ENCODE measurements at regions not wholly inside any gene's neighbourhood (a gene's known extent, or its start where the extent isn't known, plus 50 kb on each side); places are given as distances from the start of the nearest gene placed in this dataset.
"Not testable (repeated sequence)": the region's sequence is repeated elsewhere in the genome, so short reads cannot be mapped to it uniquely, and the experiment has no call there.

DNA sequence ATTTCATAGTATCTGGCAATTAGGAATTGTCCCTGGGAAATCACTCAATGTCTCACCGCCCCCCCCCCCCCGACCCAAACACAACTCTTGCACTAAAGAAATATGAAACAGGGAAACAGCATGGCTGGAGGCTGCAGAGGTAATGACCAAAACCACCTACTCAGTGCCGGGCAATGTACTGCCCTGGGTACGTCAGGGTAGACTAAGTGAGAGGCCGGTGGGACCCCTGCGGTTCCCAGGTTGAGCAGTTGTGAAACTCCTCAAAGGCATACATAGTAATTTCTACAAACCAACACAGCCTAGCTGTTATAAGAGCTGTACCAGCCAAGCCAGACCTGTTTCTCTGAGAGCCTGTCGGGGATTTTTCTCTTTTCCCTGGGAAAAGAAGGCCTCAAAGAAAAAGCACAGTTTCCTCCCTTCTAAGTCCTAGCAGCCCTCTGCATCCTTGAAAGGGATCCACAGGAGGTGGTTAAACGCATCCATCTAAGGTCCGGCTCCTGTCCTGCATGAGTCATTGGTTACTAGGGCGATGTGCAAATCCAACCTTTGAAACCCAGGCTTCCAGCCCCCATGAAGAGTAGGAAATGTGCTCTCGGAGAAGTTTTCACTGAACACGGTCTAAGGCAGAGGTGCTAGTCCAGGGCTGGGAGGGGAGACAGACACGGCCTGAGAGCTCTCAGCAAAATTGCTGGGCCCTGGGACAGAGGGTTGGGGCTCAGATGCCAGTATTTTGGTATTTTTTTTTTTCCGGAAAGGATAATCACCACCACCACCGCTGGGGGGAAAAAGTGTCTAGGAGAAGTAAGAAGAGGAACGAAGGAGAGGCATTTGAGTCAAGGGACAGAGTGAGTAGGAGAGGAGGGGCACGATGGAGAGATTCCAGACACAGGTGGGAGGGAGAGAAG is 172.8 kb downstream of the ATP6V0E2 start:
- DNase-seq (ENCODE audit: low read depth, low spot score): not testable (repeated sequence)

DNA sequence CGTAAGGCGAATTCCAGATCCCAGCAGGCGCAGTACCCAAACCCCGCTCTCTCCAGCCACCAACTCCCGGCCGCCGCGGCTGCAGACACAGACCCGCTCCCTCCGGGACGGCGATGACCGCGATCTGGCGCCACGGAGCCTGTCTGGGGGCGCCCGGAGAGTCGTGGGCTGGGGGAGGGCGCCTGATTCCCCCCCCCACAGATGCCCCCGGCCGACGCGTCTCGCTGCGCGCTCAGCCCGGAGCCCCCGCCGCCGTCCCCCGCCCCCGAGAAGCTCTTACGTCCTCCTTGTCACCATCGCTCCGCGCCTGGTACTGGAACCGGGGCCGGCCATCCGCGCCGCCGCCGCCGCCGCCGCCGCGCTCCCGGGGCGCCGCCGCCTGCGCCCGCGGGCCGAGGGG is 173.6 kb downstream of the ATP6V0E2 start:
- not testable (repeated sequence) for DNase-seq (ENCODE audit: low read depth, low spot score)

DNA sequence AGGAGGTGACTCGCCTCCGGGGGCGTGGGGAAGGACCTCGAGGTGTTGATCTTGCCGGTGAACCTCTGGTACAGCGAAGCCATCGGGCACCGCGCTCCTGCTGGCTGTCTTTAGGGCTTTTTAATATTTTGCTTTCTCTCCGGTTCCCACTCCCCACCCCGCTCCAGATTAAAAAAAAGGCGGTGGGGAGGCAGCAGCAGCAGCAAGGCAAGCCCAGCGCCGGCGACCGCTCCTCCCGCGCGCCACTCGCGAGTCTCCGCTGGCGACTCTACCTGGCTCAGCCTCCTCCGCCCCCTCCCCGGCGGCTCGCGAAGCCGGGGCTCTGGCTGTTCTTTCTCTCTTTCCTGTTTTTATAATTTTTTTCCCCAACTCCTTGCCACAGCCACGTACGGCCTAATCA is 174.0 kb downstream of the ATP6V0E2 start:
- not testable (repeated sequence) for DNase-seq (ENCODE audit: low read depth, low spot score)

DNA sequence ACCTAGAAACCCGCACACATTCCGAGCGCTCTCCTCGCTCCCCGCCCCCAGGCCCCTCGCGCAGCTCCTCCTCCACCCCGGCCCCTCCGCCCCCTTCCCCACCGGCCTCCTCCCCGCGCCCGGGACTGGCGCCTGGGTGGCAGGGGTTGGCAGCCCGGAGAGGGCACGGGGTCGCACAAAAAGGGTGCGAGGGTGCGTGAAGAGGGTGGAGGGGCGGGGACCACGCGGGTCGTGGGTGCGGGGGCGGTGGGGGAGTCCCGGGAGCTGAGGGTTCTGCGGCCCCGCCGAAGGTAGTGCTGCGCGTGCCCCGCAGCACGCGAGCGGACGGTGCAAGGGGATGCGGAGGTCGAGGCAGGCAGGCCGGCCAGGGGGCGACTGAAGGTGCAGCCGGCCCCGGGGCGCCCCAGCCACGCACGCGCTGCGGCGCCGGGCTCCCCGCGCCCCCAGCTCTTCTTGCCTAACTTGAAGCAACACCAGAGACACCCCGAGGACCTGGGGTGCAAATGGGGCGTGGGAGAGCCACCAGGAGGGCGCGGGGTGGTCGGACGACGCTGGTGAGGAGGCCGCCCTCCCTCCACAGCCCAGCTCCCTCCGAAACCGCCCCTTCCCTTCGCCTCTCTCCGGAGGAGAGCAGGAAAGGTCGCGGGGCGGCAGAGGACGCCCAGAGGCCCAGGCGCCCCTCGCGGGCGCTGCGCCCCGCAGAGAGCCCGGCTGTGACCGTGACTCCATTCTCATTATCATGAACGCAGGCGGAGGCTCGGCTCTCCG is 174.7 kb downstream of the ATP6V0E2 start:
- DNase-seq (ENCODE audit: low read depth, low spot score): not testable (repeated sequence)

DNA sequence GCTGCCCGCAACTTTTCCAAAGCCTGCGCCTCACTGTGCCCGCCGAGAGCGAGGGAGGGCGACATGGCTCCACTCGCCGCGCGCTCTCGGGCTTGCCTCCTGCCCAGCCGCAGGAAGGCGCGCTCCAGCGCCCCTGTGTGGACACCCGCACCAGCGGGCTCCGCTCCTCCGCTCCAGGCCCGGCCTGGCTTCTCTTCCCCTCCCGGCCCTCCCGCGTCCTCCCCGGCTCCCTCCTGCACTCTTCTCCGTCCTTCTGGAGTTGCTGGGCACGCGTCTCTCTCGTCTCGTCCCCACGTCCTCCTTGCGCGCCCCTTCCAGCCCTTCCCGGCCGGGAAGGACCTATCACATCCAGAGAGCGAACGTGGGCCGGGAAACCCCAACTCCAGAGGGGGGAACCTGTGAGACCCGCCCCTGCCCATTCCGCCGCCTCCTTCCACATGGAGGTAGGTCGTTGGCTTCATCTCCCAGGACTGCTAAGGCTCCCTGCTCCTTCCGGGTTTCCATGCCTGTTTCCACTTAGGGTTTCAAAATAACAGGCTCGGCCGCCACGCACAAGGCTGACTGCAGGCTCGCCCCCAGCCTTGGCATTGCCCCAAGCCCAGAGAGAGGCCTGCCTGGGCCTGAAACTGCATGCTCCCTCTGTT is 175.4 kb downstream of the ATP6V0E2 start:
- DNase-seq (ENCODE audit: low read depth, low spot score): not testable (repeated sequence)

DNA sequence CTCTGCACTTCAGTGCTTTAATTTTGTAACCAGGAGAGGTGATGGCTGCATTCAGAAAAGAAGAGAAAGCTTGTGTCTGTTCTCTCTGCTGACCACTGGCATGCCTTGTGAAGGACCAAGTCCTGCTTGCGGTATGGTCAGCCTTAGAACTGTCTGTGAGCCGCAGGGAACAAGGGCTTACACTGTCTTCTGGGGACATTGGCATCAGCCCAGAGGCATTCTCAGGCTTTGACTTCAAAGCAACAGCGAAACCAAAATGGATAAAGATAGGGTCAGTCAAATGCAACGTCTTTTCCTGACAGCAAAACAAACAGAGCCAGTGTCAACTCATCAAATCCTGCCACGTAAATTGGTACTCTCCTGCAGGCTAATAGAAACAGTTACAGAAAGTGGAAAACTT is 179.6 kb downstream of the ATP6V0E2 start:
- DNase-seq (ENCODE audit: low read depth, low spot score): not testable (repeated sequence)

DNA sequence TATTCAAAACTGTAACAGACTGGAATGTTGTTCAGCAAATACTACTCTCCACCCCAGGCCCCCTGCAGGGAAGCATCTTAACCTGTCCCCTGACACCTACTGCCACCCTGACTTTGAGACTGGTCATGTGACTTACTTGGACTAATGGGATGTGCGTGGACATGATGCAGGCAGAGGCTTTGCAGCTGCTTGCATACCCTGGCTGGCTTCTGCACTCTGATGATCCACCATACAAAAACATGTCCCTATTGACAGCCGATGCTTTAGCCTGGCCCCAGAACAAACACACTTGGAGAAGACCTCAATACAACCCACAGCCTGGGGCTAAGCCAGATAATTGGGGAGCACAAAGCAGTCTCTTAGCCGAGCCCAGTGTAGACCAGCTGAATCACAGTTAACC is 180.5 kb downstream of the ATP6V0E2 start:
- not testable (repeated sequence) for DNase-seq (ENCODE audit: low read depth, low spot score)

DNA sequence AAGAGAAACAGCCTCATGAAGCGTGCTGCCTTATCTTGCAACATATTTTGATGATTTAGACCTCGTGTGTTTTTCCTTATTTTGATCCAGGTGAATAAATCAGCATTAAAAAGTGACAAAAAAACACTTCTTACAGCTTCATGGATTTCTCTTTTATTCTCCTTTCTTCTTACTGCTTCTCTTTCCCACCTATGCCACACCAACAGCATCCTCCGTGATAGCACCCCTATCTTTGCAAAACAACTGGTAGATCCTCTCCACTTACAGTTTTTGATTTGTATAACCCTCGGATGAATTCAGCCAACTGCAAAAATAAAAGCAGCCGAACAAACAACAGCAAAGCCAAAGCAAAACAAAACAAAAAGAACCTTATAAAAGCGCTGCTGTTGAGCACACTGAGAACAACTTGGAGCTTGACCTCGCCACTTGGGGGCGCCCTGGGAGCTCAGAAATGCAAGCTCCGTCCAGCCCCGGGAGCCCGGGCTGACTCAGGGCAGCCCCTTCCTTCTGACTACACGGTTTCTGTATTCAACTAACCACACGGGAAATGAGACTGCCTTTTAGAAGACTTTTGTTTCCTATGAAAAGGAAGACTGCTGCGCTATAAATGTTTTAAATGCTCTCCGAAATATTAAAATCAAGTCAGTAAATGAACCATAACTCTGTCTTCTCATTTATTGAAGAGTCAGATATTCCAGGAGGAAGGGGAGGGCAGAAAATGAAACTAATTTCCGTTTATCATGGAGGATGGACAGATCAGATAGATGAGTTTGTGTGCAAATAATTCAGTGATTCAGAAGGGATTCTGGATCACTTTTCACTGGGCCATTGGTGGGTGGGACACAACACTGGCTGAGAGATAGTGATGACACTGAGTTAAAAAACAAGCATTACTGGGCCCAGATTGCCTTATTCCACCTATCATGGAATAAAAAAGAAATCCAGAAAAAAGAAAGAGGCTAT is 186.8 kb downstream of the ATP6V0E2 start:
- DNase-seq (ENCODE audit: low read depth, low spot score): not testable (repeated sequence)

DNA sequence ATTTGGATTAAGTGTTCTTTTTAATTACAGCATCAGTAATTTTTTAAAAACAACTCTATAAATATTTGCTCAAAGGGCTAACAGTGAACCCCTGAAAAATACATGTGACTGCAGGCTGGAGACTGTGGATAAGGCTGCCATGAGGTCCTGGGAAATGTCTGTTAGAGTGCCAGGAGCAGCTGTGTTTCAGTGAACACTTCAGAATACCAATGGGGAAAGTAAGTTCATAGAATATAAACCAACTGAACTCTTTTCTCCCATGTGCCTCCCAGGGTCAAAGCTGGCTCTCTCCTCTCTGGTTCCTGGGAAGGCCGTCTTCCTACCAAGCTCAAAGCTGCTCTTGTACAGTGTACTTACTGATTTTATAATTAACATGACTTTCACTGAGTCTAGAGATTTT is 189.4 kb downstream of the ATP6V0E2 start:
- DNase-seq (ENCODE audit: low read depth, low spot score): not testable (repeated sequence)

DNA sequence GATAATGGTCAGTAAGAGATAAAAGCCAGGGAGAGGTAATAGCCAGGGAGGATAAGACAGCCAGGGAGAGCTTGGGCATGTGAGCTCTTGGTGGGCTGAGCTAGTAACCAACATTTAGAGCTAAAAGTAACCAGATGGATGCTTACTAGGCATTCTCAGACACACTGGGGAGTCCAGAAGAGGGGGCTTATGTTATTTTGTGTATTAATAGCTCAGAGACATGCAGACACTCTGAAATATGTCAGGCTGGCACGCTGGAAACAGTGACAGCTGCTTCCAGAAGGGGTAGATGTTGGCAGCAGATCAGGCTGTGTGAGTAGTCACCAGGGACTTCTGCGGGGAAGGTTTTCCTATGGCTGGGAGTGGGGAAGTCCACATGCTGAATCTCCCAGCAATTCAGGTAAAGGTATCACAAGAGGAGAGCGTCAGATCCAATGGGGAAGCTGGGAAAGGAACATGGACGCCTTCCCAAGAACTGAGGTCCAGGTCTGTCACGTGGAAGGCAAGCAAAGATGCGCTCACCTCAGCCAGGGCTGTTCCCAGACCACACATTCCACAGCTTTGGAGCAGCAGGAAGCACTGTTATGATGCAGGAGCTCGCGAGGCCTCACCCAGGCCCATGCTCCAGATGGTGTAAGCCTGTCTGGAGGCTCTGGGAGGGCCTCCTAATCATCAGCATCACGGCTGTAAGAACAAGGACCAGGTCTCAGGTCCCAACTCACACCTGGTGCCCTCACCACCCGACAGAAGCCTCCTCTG is 196.0 kb downstream of the ATP6V0E2 start:
- not testable (repeated sequence) for DNase-seq (ENCODE audit: low read depth, low spot score)

DNA sequence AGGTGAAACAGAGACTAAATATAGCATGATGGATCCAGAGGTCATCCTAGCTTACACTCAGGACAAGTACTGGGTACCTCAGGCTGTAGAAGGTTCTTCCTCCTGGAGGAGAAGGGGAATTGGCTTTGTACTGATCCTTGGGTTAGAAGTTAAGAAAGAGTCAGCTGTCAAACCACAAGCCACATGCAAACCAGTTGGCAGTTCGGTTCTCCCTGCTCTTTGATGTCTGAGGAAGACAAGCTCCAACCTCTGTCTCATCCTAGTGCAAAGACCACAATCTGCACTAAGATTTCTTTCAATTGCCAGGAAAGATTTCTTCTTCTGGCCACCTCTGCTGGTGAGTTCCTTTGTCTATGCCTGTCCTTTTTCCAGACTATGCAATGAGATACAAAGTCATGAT is 203.8 kb downstream of the ATP6V0E2 start:
- not testable (repeated sequence) for DNase-seq (ENCODE audit: low read depth, low spot score)

DNA sequence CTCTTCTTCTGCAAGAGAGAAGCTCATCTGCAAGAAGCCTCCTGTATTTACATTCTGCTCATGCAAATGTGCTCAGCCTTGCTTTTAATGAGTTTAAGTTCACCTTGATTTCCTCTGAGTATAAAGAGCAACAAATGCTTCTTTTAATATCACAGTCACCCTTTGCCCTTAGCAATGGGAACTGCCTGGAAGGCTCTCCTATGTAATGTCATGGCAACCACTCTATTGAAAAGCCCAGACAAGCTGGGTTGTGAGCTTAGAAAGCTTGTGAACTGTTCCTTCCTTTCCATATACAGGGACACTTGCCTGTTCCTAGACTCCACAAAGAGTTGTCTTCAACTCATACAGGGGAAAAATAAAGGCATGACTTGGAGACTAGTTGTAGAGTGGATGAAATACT is 208.1 kb downstream of the ATP6V0E2 start:
- not testable (repeated sequence) for DNase-seq (ENCODE audit: low read depth, low spot score)

DNA sequence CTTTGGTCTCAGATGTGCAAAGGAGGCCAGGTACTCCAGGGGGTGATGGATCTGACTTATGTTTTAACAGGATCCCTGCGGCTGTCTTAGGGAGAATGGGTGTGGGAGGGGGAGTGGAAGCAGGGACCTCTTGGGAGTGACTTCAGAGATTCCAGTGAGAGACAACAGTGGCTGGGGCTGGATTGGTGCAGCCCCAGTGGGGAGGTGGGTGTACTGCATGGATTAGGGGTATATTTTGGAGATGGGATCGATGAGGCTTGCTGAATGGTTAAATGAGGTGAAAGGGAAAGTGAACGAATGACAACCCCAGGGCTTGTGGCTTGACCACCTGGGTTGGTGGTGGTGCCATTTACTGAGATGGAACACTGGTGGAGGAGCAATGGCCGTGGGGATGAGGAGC is 211.0 kb downstream of the ATP6V0E2 start:
- not testable (repeated sequence) for DNase-seq (ENCODE audit: low read depth, low spot score)

DNA sequence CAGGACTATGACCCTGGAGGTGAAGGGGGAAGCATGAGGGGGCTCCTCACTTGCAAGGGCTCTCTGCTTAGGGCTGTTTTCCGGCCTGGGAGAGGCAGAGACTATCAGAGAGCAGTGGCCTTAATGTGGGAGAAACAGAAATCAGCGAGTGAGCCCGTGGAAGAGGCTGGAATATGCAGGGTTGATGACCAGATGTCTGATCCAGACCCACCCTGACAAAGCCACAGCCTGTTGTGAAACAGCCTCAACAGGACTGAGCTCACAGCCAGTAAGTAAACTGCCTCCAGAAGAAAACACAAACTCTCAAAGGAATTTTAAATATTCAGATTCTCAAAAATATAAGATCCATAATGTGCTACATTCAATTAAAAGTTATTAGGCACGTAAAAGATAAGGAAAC is 213.7 kb downstream of the ATP6V0E2 start:
- not testable (repeated sequence) for DNase-seq (ENCODE audit: low read depth, low spot score)

DNA sequence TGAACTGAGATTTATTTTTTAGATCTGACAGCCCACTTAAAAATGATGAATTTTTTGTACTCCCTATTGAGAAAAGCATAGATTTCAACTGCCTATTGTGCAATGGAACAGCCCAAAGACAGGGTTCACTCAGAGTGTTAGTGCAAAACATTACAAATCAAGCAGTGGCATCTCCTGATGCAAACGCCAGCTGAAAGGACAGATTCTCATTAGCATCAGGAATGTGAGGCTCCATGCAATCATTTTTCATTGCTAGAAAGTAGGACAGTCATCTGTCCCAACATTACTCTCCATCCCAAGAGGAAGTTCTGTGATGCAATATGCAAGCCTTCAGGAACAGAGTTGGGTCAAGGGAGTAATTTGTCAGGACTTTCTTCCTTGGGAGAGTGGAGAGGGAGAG is 215.4 kb downstream of the ATP6V0E2 start:
- DNase-seq (ENCODE audit: low read depth, low spot score): not testable (repeated sequence)

DNA sequence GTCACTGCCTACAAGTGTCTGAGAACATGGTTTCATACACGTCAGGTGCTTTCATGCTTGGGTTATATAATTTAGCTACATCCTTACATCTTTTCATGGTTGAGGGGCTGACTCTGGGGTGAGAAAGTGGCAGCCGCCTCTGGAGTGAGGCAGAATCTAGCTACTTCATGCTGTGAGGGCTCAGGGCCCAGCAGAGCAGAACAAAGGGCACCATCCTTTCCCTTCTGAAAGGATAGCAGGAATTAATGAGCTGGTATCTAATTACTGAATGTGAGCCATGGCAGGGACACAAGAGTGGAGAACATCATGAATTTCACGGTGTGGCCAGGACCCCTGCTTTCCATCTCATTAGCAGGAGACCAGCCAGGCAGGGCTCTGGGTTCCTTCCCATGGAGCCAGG is 217.0 kb downstream of the ATP6V0E2 start:
- DNase-seq (ENCODE audit: low read depth, low spot score): not testable (repeated sequence)

DNA sequence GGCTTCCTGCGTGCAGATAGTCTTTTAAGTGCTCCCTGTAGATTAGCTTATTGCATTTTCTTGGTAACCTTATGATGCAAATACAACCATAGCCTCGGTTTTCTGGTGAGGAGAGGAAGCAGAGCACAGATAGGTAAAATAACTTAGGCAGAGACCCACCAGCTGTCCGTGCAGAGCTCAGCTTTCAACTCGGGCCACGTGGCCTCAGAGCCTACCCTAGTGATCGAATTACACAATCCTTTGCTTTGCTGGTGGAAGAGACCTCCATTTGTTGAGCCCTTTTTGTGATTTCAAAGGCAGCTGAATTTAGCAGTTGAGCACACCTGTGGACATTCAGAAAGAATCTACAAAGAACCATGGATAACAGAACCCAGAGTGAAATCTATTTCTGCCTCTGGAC is 220.1 kb downstream of the ATP6V0E2 start:
- DNase-seq (ENCODE audit: low read depth, low spot score): not testable (repeated sequence)

DNA sequence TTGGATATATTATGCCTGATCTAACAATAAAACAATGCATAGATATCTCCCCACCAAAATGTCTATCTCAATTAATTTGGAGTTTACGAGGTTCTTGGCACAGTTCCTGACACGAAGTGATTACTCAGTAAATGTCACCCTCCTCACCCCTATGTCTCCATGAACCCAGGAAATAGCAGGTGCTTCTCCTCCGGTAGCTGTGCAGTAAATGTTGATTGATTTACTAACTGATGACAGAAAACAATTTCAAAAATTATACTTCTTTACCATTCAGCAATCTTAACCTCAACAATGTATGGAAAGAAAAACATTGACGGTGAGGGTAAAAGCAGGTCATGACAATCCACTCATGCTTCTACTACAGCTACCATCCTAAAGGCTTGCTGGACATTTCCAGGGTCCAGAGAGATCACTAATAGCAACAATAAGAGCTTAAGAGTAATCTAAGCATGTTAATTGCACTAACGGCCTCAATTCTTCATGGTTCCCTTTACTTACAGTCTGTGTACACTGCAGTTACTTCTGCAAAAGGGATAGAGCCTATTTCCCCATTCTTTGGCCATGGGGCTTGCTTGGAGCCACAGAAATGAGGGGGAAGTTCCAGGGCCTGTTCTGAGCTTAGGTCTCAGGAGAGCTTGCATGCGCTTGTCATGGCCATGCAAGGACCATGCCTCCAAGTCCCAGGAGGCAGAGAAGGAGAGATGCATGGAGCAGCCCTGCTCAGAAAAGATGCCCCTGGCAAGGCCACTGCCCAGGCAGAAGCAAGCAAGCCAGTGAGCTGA is 222.6 kb downstream of the ATP6V0E2 start:
- not testable (repeated sequence) for DNase-seq (ENCODE audit: low read depth, low spot score)

DNA sequence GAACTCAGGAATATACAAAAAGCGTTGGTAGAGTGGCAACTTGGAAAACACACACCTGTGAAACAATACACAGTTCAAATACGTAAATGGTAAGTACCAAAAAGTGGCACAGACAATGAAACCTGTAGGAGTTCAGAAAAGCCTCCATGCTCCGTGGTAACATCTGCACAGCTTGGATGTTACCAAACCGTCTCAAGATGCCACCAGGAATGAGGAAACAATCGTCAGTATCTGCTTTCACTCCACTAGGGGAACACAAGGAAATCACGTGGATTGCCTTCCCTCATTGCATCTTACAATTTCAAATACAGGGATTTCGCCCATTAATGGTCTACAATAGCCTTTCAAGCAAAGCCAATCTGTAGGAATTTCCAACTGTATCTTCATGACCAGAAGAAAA is 224.6 kb upstream of the LRRC61 start:
- DNase-seq (ENCODE audit: low read depth, low spot score): not testable (repeated sequence)
